ENCODE measurements at regions not wholly inside any gene's neighbourhood (a gene's known extent, or its start where the extent isn't known, plus 50 kb on each side); places are given as distances from the start of the nearest gene placed in this dataset.

DNA sequence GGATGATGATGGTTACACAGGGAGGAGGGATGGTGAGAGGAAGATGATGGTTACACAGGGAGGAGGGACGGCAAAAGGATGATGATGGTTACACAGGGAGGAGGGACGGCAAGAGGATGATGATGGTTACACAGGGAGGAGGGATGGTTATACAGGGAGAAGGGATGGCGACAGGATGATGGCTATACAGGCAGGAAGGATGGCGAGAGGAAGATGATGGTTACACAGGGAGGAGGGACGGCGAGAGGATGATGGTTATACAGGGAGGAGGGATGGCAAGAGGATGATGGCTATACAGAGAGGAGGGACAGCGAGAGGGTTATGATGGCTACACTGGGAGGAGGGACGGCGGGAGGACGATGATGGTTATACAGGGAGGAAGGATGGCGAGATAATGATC, 64.1 kb upstream of the FCN1 start:
- TF ChIP-seq CTCF (IDR thresholded peaks at IDR 0.05; ENCODE audit: extremely low read depth, missing control alignments), result no peak
- no peak for DNase-seq (ENCODE audit: low spot score)

- no peak for TF ChIP-seq CTCF (IDR thresholded peaks at IDR 0.05; ENCODE audit: extremely low read depth, missing control alignments)
- DNase-seq (ENCODE audit: low spot score), result no peak
Measured at GRCh38 chr9:134982311-134982710, 64.6 kb upstream of the FCN1 start.

GRCh38 chr9:134983074-134983473, 65.4 kb upstream of the FCN1 start:
- peak; percentile 81 for DNase-seq (ENCODE audit: low spot score)
- TF ChIP-seq CTCF (IDR thresholded peaks at IDR 0.05; ENCODE audit: extremely low read depth, missing control alignments), result peak; percentile 71

- TF ChIP-seq CTCF (IDR thresholded peaks at IDR 0.05; ENCODE audit: extremely low read depth, missing control alignments), result no peak
- no peak for DNase-seq (ENCODE audit: low spot score)
Measured at GRCh38 chr9:134983506-134984371, 66.0 kb upstream of the FCN1 start.

DNA sequence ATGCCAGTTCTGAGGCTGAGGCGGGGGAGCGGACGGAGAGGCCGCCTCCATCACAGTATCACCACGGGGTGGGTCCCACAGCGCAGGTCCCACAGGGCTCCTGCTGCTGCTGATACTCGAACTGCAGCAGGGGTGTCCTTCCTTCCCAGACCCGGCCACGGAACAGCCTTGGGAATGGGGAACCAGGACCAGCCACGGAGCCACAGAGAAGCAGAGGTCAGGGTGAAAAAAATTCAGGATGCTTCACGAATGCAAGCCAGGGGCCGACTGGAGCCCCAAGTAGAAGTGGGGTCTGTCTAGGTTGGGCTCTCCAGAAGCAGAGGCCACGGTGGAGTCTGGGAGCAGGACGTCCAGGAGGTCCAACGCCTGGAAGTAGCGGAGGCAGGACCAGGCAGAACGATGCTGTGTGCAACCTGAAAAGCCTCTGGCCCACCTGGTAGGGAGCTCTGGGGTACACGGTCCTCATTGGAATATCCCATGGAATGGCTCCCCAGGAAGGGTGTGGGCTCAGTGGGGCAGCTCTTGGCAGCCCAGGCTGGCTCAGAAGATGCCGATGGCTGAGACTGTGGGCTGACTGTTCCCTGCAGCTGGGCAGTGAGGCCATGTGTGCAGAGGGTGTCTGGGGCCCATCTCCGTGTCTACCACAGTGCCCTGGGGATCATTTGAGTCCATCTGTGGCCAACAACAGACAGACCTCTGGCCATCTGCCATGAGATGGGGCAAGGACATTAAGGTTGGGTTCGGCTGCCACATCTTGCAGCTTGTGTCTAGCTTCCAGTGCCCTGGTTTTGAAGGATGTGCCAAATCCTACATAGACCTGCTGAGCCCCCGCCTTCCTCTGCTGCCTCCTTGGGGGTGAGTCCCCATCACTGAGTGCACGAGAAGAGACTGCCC, 66.9 kb upstream of the FCN1 start:
- no peak for DNase-seq (ENCODE audit: low spot score)
- TF ChIP-seq CTCF (IDR thresholded peaks at IDR 0.05; ENCODE audit: extremely low read depth, missing control alignments), result no peak

- TF ChIP-seq CTCF (IDR thresholded peaks at IDR 0.05; ENCODE audit: extremely low read depth, missing control alignments), result no peak
- DNase-seq (ENCODE audit: low spot score), result no peak
Measured at GRCh38 chr9:134985451-134985850, 67.7 kb upstream of the FCN1 start.

GRCh38 chr9:134986957-134987356, 69.2 kb upstream of the FCN1 start:
- no peak for TF ChIP-seq CTCF (IDR thresholded peaks at IDR 0.05; ENCODE audit: extremely low read depth, missing control alignments)
- DNase-seq (ENCODE audit: low spot score), result no peak
